HCT116 (cell line): ENCODE measurements at regions not wholly inside any gene's neighbourhood (a gene's known extent, or its start where the extent isn't known, plus 50 kb on each side); places are given as distances from the start of the nearest gene placed in this dataset.

Source experiments
- ATAC-seq: fragments of 200-7000 bp; cut with Tn5 transposase; 2 replicates; pipeline ENCODE4 v1.9.1; 2020; ENCODE audit warnings: mild to moderate bottlenecking, moderate library complexity
- BruUV-seq: library from RNA; stranded (reverse); fragments of 400-500 nt; replicated peaks from 2 replicates; lab custom pipeline; 2021; lab: Mats Ljungman, UMichigan
- CTCF ChIA-PET: fragments of 300-600 bp; sonication (Branson Sonifier 250); formaldehyde crosslinking; loops from one replicate; lab custom pipeline; 2021; ENCODE audit warnings: antibody characterized with exemption; lab: Charles Lee
- POLR2A ChIA-PET: fragments of 300-600, 350-600 bp; sonication (Branson Sonifier 250); formaldehyde crosslinking; loops from one replicate; lab custom pipeline; 2021; ENCODE audit warnings: antibody characterized with exemption; lab: Charles Lee
- RAD21 ChIA-PET, 2 experiments: fragments of 300-600 bp; sonication (Branson Sonifier 250); formaldehyde crosslinking; loops; one replicate each; lab custom pipeline; 2023; ENCODE audit warnings: low total read pairs in 2 of 2; ENCODE audit not compliant: uncharacterized antibody in 2 of 2, unreplicated experiment in 2 of 2, low non-redundant PET in 1 of 2; lab: Charles Lee
- DNase-seq: peaks from one replicate; pipeline ENCODE4 v3.0.0-alpha.2; 2010; ENCODE audit warnings: low read depth, low spot score
- H2AFZ ChIP-seq: fragments of 200-600 bp; shearing (Covaris generic), sonication (generic); 2 replicates; pipeline ENCODE4 v1.6.1; 2017; ENCODE audit warnings: low read depth, mixed run types, mixed read lengths, antibody characterized with exemption, low read length; ENCODE audit not compliant: poor library complexity, severe bottlenecking
- H3K27ac ChIP-seq: 2 replicates; pipeline ENCODE4 v1.5.1; 2012; ENCODE audit warnings: low read depth, low read length
- H3K27me3 ChIP-seq: fragments of 200-600 bp; sonication (generic); 2 replicates; pipeline ENCODE4 v1.6.1; 2016; ENCODE audit warnings: mixed run types, low read length, mixed read lengths; ENCODE audit not compliant: insufficient read depth
- H3K36me3 ChIP-seq, 2 experiments: fragments of 200-500 bp in 1 of 2; fragments of 200-600 bp in 1 of 2; sonication (Bioruptor generic) in 1 of 2; sonication (generic) in 1 of 2; 2 replicates each; pipeline versions ENCODE4 v1.5.1 to v1.6.1; 2014 to 2016; ENCODE audit warnings: low read length in 2 of 2, inconsistent platforms in 1 of 2, mixed read lengths in 1 of 2, mixed run types in 1 of 2; ENCODE audit not compliant: insufficient read depth in 2 of 2, control insufficient read depth in 1 of 2
- H3K4me1 ChIP-seq, 2 experiments: fragments of 200-600 bp in 1 of 2; sonication (generic) in 1 of 2; 2 replicates each; pipeline versions ENCODE4 v1.5.1 to v1.6.1; 2012 to 2017; ENCODE audit warnings: low read length in 2 of 2, inconsistent platforms in 1 of 2, mild to moderate bottlenecking in 1 of 2, mixed read lengths in 1 of 2, mixed run types in 1 of 2, moderate library complexity in 1 of 2; ENCODE audit not compliant: insufficient read depth in 2 of 2, control insufficient read depth in 1 of 2
- H3K4me2 ChIP-seq: fragments of 200-600 bp; sonication (generic); 2 replicates; pipeline ENCODE4 v1.6.1; 2017; ENCODE audit warnings: mixed run types, low read length, mixed read lengths
- H3K4me3 ChIP-seq, 2 experiments: fragments of 200-600 bp in 1 of 2; sonication (generic) in 1 of 2; replicated peaks in 1 of 2; 2 replicates each; pipeline ENCODE4 v1.5.1; 2011 to 2016; ENCODE audit warnings: low read length in 2 of 2, control low read depth in 1 of 2, low read depth in 1 of 2, mild to moderate bottlenecking in 1 of 2, mixed read lengths in 1 of 2, mixed run types in 1 of 2
- H3K79me2 ChIP-seq: fragments of 200-600 bp; sonication (generic); 2 replicates; pipeline ENCODE4 v1.6.1; 2017; ENCODE audit warnings: mild to moderate bottlenecking, mixed run types, low read length, moderate library complexity, mixed read lengths; ENCODE audit not compliant: insufficient read depth
- H3K9ac ChIP-seq: fragments of 200-600 bp; sonication (generic); 2 replicates; pipeline ENCODE4 v1.6.1; 2016; ENCODE audit warnings: low read length, mixed read lengths
- H3K9me2 ChIP-seq: fragments of 200-600 bp; sonication (generic), shearing (Covaris generic); 2 replicates; pipeline ENCODE4 v1.6.1; 2017; ENCODE audit warnings: mixed run types, mild to moderate bottlenecking, moderate library complexity; ENCODE audit not compliant: insufficient read depth
- H3K9me3 ChIP-seq, 2 experiments: fragments of 200-500 bp in 1 of 2; fragments of 200-600 bp in 1 of 2; sonication (Bioruptor generic) in 1 of 2; sonication (generic) in 1 of 2; 2 replicates each; pipeline ENCODE4 v1.6.1; 2014 to 2017; ENCODE audit warnings: low read length in 2 of 2, mixed read lengths in 2 of 2, inconsistent platforms in 1 of 2, low read depth in 1 of 2, mild to moderate bottlenecking in 1 of 2, mixed run types in 1 of 2, moderate library complexity in 1 of 2; ENCODE audit not compliant: control insufficient read depth in 1 of 2, insufficient read depth in 1 of 2
- H4K20me1 ChIP-seq: fragments of 200-600 bp; sonication (generic), shearing (Covaris generic); 2 replicates; pipeline ENCODE4 v1.6.1; 2017; ENCODE audit warnings: mixed run types, mild to moderate bottlenecking, moderate library complexity; ENCODE audit not compliant: insufficient read depth
- CBX3 ChIP-seq: IDR thresholded peaks from 2 replicates; pipeline ENCODE4 v1.6.1; 2012; ENCODE audit warnings: low read depth
- EZH2phosphoT487 ChIP-seq: fragments of 200-600 bp; IDR thresholded peaks from 2 replicates; pipeline ENCODE4 v1.6.1; 2018; ENCODE audit warnings: antibody characterized with exemption, borderline replicate concordance
- POLR2A ChIP-seq: IDR thresholded peaks from 2 replicates; pipeline ENCODE4 v1.7.0; 2011; ENCODE audit warnings: borderline replicate concordance; ENCODE audit not compliant: insufficient read depth, insufficient read length; ENCODE audit errors: extremely low read depth
- POLR2AphosphoS5 ChIP-seq: IDR thresholded peaks from 2 replicates; pipeline ENCODE4 v1.6.1; 2011; ENCODE audit warnings: mild to moderate bottlenecking, low read depth, low read length, moderate library complexity
- RAD21 ChIP-seq: IDR thresholded peaks from 2 replicates; pipeline ENCODE4 v1.6.1; 2012; ENCODE audit warnings: low read depth, mild to moderate bottlenecking
- TCF7L2 ChIP-seq: IDR thresholded peaks from 2 replicates; pipeline ENCODE4 v1.7.0; 2011; ENCODE audit warnings: borderline replicate concordance, inconsistent platforms; ENCODE audit not compliant: insufficient read depth, insufficient read length; ENCODE audit errors: extremely low read depth
- YY1 ChIP-seq: IDR thresholded peaks from 2 replicates; pipeline ENCODE4 v1.6.1; 2011; ENCODE audit warnings: low read length, low read depth, moderate library complexity, mild to moderate bottlenecking; ENCODE audit not compliant: insufficient replicate concordance; ENCODE audit errors: extremely low read depth
- intact Hi-C: fragments of 100-400 bp; cut with micrococcal nuclease; formaldehyde crosslinking; loops from 2 replicates; pipeline ENCODE4 v1.10.0; 2022

- ATAC-seq: no peak
- RAD21 ChIA-PET: no interaction called here
These were observed 54.1 kb upstream of the CARD11 start for GRCh38 chr7:3097734-3098133.

GRCh38 chr7:3102159-3102558, 58.5 kb upstream of the CARD11 start:
- H3K9me3 ChIP-seq: no peaks in the 10 kb centered on the region
- H4K20me1 ChIP-seq: no peaks in the 10 kb centered on the region
- H3K79me2 ChIP-seq: no peaks in the 10 kb centered on the region
- H3K27me3 ChIP-seq: no peaks in the 10 kb centered on the region
- H2AFZ ChIP-seq: no peak overlapping the region
- POLR2A ChIA-PET: no interaction called here
- ATAC-seq (no peak), DNase-seq (no peak)
- no peak overlapping the region for H3K4me2 ChIP-seq
- no peaks in the 10 kb centered on the region for H3K4me1 ChIP-seq
- no peaks in the 10 kb centered on the region for H3K9me2 ChIP-seq
- H3K9ac ChIP-seq: no peak overlapping the region
- no peak overlapping the region for H3K27ac ChIP-seq
- no peak for TF ChIP-seq POLR2AphosphoS5
- TF ChIP-seq RAD21: no peak
- no peak for TF ChIP-seq POLR2A
- no peak for TF ChIP-seq EZH2phosphoT487
- TF ChIP-seq, all 23 proteins: peak for 0
- Histone ChIP-seq H3K36me3 (no peaks in the 10 kb centered on the region), H3K4me3 (no peak overlapping the region)
- no TSS peak for BruUV-seq
- ChIA-PET CTCF (no interaction called here), RAD21 (no interaction called here)
- intact Hi-C loops: no loop called here

More at GRCh38 chr7:3097734-3098133, 54.1 kb upstream of the CARD11 start:
- Histone ChIP-seq H3K4me1 (no peaks in the 10 kb centered on the region), H3K4me2 (no peak overlapping the region), H3K4me3 (no peak overlapping the region), H3K36me3 (no peaks in the 10 kb centered on the region), H3K9me2 (no peaks in the 10 kb centered on the region), H3K27me3 (no peaks in the 10 kb centered on the region), H4K20me1 (no peaks in the 10 kb centered on the region), H3K79me2 (no peaks in the 10 kb centered on the region), H3K27ac (no peak overlapping the region), H3K9me3 (no peaks in the 10 kb centered on the region), H2AFZ (no peak overlapping the region), H3K9ac (no peak overlapping the region)
- ChIA-PET CTCF (no interaction called here), POLR2A (no interaction called here)
- no peak for TF ChIP-seq YY1
- no peak for TF ChIP-seq POLR2A
- TF ChIP-seq TCF7L2: no peak
- no peak for TF ChIP-seq CBX3
- TF ChIP-seq POLR2AphosphoS5: no peak
- DNase-seq: no peak
- BruUV-seq: no TSS peak
- intact Hi-C loops: no loop called here
